CMK (cell line): ENCODE measurements at regions not wholly inside any gene's neighbourhood (a gene's known extent, or its start where the extent isn't known, plus 50 kb on each side); places are given as distances from the start of the nearest gene placed in this dataset.

ENCODE experiments used
- DNase-seq: peaks from one replicate; pipeline ENCODE4 v3.0.0-alpha.2; 2010; ENCODE audit warnings: low read depth

- DNase-seq: no peak
Measured at GRCh38 chr7:21092766-21093702, 306.3 kb upstream of the SP8 start.

GRCh38 chr7:21094589-21094988, 307.9 kb upstream of the SP8 start:
- DNase-seq: no peak

GRCh38 chr7:21099432-21099831, 312.7 kb upstream of the SP8 start:
- no peak for DNase-seq

- no peak for DNase-seq
Measured at GRCh38 chr7:21099955-21100354, 313.3 kb upstream of the SP8 start.

DNA sequence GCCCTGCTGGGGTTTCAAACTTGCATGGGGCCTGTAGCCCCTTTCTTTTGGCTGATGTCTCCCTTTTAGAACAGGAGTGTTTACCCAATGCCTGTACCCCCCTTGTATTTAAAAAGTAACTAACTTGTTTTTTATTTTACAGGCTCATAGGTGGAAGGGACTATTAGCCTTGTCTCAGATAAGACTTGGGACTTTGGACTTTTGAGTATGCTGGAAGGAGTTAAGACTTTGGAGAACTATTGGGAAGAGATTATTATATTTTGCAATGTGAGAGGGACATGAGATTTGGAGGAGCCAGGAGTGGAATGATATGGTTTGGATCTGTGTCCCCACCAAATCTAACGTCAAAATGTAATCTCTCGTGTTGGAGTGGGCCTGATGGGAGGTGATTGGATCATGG, 314.9 kb upstream of the SP8 start:
- DNase-seq: no peak

GRCh38 chr7:21103426-21104123, 316.9 kb upstream of the SP8 start:
- DNase-seq: no peak

DNA sequence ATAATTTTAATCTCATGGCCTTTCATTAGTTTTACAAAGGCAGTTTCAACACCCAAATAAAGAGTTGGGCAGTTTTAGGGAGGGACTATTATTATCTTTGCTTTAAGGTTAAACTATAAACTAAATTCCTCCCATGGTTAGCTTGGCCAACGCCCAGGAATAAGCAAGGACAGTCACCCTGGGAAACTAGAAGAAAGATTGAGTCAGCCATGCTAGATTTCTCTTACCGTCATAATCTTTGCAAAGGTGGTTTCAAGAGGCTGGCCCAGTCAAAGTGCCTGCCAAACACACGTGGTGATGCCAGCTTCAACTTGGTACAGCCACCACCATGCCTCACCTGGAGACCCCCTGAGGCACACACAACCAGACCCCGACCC, 317.4 kb upstream of the SP8 start:
- DNase-seq: no peak

DNA sequence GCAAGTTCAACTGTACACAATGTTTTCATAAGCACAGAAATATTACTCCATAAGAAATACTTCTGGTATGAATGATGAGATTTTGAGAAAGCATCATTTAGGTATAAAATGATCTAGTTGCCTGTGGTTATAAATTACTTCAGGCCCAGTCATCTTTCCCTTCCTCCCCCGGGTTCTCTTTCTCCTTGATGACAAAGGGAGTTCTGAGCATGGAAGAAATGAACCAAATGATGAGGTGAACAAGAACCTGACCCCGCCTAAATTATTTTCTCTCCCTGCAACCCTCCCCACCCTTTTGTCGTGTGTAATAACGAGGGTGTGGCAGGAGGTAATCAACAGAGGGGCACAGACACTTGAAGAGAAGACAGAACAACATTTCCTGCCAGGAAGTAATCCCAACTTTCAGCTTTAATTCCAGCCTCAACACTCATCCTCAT, 319.6 kb upstream of the SP8 start:
- no peak for DNase-seq

DNA sequence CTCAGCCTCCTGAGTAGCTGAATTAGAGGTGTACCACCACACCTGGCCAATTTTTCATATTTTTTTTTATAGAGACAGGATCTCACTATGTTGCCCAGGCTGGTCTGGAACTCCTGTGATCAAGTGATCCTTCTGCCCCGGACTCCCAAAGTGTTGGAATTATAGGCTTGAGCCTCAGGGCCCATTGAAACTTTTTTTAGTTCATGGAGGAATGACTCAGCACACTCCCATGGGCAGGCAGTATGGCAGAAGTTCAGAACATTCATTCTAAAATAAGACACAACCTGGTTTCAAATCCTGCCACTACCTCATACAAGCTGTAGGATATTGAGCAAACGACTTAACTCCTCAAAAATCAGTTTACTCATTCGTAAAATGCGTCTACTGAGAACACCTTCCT, 320.4 kb upstream of the SP8 start:
- DNase-seq: no peak

DNA sequence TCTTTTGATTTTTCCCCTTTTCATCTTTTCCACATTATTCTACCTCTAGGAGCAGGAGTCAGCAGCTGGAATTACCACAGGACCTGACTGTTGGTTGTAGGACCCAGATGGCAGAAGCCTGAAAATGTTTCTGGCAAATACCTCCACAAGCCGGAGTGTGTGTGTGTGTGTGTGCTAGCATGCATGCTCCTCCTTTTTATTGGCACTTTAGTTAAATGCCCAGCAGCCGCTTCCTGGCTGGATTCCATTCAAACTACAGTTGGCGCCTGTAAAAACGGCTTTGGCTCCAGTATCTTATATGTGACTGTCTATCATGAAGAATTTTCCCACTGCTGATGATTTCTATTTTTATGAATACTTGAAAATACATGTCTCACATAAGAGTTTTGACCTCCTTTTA, 319.7 kb upstream of the SP4 start:
- DNase-seq: no peak

GRCh38 chr7:21113609-21114415, 314.1 kb upstream of the SP4 start:
- DNase-seq: no peak

- DNase-seq: no peak
Measured at GRCh38 chr7:21123586-21123985, 304.3 kb upstream of the SP4 start.

DNA sequence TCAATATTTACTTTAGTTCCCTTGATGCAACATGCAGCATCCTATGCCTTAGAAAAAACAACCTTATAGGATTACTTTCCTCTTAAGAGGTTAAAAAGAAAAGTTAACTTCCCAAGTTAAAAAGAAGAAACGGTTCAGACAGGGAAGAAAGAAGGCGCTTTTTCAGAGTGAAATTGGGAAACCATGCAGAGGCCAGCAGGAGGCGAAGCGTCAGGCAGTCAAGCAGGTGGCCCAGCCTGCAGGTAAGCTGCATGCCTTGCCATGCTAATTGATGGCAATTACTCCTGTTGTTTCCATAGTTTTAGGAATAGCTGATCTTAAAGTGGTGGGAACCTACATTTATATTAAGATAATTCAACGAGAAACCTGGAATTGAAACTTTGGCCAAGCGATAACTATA, 302.6 kb upstream of the SP4 start:
- no peak for DNase-seq

DNA sequence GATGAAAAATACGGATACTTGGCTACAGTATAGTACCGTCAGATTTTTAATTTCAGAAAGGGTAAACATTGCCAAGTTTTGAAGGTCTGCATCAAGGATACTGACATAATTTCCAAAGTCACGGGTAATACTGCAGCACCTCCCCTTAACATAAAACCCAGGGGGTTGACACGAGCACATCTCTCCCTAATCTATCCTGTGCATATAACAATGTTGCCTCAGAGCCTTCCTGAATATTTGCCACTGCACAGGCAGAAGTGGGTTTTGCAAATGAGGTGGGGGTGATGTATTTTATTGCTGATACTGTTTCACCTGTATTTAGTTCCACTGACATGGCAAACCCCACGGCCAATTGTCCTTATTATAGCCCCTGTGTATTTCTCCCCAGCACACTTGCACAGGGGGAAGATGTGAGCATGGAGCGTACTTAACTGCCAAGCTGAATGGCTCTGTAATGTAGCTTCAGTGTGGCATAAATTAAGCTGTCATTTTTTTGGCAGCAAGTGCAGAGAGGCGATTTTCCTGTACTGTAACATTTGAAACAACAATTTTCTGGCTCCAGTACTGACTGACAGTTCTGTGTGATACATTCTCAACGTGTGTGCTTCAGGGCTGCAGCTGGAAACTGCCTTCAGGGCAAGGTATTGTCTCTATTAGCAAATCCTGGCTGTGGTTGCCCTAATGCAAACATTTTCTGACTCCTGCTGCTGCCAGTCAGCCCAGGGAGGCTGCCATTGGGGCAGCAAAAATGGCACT, 299.6 kb upstream of the SP4 start:
- no peak for DNase-seq

DNA sequence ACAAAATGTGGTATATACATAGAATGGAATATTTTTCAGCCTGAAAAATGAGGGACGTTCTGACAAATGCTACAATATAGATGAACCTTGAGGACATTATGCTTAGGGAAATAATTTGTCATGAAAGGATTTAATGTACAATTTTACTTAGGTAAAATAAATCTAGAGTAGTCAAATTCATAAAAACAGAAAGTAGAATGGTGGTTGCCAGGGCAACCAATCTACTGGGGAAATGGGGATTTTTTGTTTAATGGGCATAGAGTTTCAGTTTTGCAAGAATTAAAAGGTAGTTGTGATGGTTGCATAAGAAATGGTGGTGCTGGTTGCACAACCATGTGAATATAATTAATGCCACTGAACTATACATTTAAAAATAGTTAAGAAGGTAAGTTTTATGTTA, 296.0 kb upstream of the SP4 start:
- DNase-seq: no peak

- DNase-seq: no peak
Measured at GRCh38 chr7:21134631-21135030, 293.3 kb upstream of the SP4 start.

GRCh38 chr7:21135437-21135836, 292.4 kb upstream of the SP4 start:
- no peak for DNase-seq

DNA sequence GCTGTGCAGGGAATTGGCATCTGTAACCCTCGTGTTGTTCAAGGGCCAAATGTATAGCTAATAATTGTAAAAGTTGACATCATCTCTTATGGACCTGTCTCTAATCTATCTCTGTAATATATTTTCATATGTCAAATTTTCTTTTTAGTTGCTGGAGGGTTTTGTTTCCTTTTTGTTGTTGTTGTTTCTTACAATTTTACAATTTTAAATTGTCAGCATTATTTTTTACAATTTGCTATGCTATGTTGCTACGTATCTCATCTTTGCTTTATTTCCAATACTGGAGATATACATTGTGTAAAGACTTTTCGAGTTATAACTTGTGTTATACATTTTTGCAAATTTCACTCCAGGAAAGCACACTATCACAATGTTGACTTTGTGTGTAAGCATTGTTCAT, 290.2 kb upstream of the SP4 start:
- no peak for DNase-seq

- DNase-seq: no peak
Measured at GRCh38 chr7:21140622-21141021, 287.3 kb upstream of the SP4 start.

GRCh38 chr7:21141476-21141875, 286.4 kb upstream of the SP4 start:
- no peak for DNase-seq

DNA sequence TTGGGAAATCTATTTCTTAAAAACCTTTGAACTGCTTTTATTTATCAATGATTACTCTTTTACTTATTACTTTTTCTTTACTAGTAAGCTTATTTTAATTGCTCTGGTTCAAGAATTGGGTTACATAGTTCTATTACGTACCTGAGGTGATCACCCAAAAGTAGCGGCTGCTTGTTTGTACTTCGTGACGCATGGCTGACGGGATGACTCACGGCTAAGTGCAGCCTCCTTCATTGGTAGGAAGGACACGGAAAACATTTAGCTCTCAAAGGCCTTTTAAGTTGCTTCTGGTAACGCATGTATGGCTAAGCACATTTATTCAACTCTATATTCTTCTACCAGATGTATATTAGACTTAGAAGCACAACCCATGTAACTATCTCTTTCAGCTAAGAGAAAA, 285.8 kb upstream of the SP4 start:
- DNase-seq: no peak
